ENCODE measurements at regions not wholly inside any gene's neighbourhood (a gene's known extent, or its start where the extent isn't known, plus 50 kb on each side); places are given as distances from the start of the nearest gene placed in this dataset.

GRCh38 chr22:25361899-25362214, 142.4 kb downstream of the CRYBB2 start (continued):
- TF ChIP-seq, protein P1, sequence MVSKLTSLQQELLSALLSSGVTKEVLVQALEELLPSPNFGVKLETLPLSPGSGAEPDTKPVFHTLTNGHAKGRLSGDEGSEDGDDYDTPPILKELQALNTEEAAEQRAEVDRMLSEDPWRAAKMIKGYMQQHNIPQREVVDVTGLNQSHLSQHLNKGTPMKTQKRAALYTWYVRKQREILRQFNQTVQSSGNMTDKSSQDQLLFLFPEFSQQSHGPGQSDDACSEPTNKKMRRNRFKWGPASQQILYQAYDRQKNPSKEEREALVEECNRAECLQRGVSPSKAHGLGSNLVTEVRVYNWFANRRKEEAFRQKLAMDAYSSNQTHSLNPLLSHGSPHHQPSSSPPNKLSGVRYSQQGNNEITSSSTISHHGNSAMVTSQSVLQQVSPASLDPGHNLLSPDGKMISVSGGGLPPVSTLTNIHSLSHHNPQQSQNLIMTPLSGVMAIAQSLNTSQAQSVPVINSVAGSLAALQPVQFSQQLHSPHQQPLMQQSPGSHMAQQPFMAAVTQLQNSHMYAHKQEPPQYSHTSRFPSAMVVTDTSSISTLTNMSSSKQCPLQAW (CRISPR knock-in tag; IDR thresholded peaks at IDR 0.05) = 0 out of 2 replicates have a peak, but pooled peaks have one; percentile 23

DNA sequence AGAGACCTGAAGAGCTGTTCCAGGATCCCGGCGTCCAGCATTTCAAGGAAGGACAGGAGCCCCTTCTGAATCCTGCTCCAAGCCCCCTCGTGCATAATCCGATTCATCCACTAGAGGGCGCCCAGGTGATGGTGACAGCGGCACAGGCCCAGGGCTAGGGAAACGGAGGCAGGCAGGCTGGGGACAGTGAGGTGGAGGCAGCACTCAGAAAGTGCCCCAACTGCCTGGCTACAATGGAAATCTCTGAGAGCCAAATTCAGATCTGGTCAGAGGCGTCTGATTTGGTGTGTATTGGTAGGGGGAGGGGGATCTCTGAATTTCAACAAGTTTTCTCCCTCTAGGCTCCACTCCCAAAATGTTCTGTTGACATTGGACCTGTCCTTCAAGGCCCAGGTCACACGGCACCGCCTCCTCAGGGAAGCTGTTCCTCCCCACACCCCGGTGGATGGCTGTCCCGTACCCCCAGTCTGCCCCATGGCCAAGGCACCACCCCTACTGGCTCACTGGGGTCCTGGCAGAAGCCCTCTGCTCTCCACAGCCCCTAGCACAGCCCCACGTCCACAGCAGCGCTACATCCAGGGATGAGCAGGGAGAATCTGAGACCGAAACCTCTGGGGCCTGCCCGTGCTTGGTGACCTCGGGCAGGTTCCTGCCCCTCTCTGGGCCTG, 142.9 kb downstream of the CRYBB2 start:
- no peak overlapping the region for H3K4me2 ChIP-seq (ENCODE audit: low read depth, low read length)
- no peaks in the 10 kb centered on the region for H3K27me3 ChIP-seq (ENCODE audit: control insufficient read depth in 1 of 2, insufficient read depth in 2 of 2, low read length in 2 of 2)
- FAIRE-seq (no peak), ATAC-seq (peak; percentile 72), DNase-seq (ENCODE audit: low spot score) (peak; percentile 35)
- no peak overlapping the region for H2AFZ ChIP-seq (ENCODE audit: low read length)
- H3K9ac ChIP-seq (ENCODE audit: insufficient read depth, low read depth, low read length) = no peak overlapping the region
- H3K79me2 ChIP-seq (ENCODE audit: insufficient read depth, low read length) = peaks cover 3% of the 10 kb centered on the region
- no peaks in the 10 kb centered on the region for H3K4me1 ChIP-seq (ENCODE audit: insufficient read depth, low read length)
- ChIA-PET CTCF (ENCODE audit: low intra/inter-chr PET ratio, low total read pairs) (interaction anchor here (0.7 to 1.1 kb wide), 3 partner anchors 58 to 86 kb away, joined by 3 to 8 read pairs (median 3); no protein-coding TSS in a partner anchor), POLR2A (no interaction called here)
- H4K20me1 ChIP-seq (ENCODE audit: insufficient read depth, low read length) = peaks cover 16% of the 10 kb centered on the region; the same call in 1 of the 2 replicates
- WGBS (ENCODE audit: low lambda C conversion rate) = 71% methylated on average over 4 of the region's 17 CpGs
- H3K9me3 ChIP-seq (ENCODE audit: low read length) = no peaks in the 10 kb centered on the region
- BruUV-seq (replicated peaks) = no TSS peak
- intact Hi-C loops (cut with micrococcal nuclease; ENCODE audit: unreplicated experiment) (loop anchor here (5.0 kb wide), 3 partner anchors 40 to 85 kb away; no protein-coding TSS in a partner anchor), in situ Hi-C loops (cut with HindIII; ENCODE audit: extremely low pct_ligation_motif_present, low pct_unique_long_range_greater_than_20kb) (no loop called here)
- no peak overlapping the region for H3K4me3 ChIP-seq (replicated peaks in 1 of 3; ENCODE audit: insufficient read depth in 1 of 3, low read depth in 2 of 3, low read length in 3 of 3)
- H3K27ac ChIP-seq (ENCODE audit: extremely low read length, insufficient read depth, low read length) = no peak overlapping the region
- H3K36me3 ChIP-seq (replicated peaks in 1 of 2; ENCODE audit: control insufficient read depth in 1 of 2, insufficient read depth in 2 of 2, low read length in 2 of 2) = peaks cover 15 to 62% of the 10 kb centered on the region in 2 experiments; a peak in 4 of 5 replicates
- peak; percentile 26; the same call in 1 of the 2 replicates for TF ChIP-seq KDM2A (CRISPR knock-in tag; IDR thresholded peaks at IDR 0.05; ENCODE audit: borderline replicate concordance, low read depth)
- TF ChIP-seq, protein P2, sequence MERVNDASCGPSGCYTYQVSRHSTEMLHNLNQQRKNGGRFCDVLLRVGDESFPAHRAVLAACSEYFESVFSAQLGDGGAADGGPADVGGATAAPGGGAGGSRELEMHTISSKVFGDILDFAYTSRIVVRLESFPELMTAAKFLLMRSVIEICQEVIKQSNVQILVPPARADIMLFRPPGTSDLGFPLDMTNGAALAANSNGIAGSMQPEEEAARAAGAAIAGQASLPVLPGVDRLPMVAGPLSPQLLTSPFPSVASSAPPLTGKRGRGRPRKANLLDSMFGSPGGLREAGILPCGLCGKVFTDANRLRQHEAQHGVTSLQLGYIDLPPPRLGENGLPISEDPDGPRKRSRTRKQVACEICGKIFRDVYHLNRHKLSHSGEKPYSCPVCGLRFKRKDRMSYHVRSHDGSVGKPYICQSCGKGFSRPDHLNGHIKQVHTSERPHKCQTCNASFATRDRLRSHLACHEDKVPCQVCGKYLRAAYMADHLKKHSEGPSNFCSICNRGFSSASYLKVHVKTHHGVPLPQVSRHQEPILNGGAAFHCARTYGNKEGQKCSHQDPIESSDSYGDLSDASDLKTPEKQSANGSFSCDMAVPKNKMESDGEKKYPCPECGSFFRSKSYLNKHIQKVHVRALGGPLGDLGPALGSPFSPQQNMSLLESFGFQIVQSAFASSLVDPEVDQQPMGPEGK (CRISPR knock-in tag; IDR thresholded peaks at IDR 0.05) = peak; percentile 53; the same call in 1 of the 2 replicates
- no peak for TF ChIP-seq SOX6 (IDR thresholded peaks at IDR 0.05)
- 0 out of 2 replicates have a peak, but pooled peaks have one; percentile 13 for TF ChIP-seq SOX6 (CRISPR knock-in tag; IDR thresholded peaks at IDR 0.05)
- 0 out of 2 replicates have a peak, but pooled peaks have one; percentile 22 for TF ChIP-seq THAP7 (CRISPR knock-in tag; IDR thresholded peaks at IDR 0.05)
- TF ChIP-seq, protein P3, sequence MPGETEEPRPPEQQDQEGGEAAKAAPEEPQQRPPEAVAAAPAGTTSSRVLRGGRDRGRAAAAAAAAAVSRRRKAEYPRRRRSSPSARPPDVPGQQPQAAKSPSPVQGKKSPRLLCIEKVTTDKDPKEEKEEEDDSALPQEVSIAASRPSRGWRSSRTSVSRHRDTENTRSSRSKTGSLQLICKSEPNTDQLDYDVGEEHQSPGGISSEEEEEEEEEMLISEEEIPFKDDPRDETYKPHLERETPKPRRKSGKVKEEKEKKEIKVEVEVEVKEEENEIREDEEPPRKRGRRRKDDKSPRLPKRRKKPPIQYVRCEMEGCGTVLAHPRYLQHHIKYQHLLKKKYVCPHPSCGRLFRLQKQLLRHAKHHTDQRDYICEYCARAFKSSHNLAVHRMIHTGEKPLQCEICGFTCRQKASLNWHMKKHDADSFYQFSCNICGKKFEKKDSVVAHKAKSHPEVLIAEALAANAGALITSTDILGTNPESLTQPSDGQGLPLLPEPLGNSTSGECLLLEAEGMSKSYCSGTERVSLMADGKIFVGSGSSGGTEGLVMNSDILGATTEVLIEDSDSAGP (CRISPR knock-in tag; IDR thresholded peaks at IDR 0.05; ENCODE audit: borderline replicate concordance) = peak; percentile 1; the same call in 1 of the 2 replicates
- TF ChIP-seq SMC3 (IDR thresholded peaks at IDR 0.05; ENCODE audit: low read length) = peak; percentile 65
- TF ChIP-seq ZNF558 (CRISPR knock-in tag; IDR thresholded peaks at IDR 0.05; ENCODE audit: borderline replicate concordance) = no peak
- TF ChIP-seq, protein P4, sequence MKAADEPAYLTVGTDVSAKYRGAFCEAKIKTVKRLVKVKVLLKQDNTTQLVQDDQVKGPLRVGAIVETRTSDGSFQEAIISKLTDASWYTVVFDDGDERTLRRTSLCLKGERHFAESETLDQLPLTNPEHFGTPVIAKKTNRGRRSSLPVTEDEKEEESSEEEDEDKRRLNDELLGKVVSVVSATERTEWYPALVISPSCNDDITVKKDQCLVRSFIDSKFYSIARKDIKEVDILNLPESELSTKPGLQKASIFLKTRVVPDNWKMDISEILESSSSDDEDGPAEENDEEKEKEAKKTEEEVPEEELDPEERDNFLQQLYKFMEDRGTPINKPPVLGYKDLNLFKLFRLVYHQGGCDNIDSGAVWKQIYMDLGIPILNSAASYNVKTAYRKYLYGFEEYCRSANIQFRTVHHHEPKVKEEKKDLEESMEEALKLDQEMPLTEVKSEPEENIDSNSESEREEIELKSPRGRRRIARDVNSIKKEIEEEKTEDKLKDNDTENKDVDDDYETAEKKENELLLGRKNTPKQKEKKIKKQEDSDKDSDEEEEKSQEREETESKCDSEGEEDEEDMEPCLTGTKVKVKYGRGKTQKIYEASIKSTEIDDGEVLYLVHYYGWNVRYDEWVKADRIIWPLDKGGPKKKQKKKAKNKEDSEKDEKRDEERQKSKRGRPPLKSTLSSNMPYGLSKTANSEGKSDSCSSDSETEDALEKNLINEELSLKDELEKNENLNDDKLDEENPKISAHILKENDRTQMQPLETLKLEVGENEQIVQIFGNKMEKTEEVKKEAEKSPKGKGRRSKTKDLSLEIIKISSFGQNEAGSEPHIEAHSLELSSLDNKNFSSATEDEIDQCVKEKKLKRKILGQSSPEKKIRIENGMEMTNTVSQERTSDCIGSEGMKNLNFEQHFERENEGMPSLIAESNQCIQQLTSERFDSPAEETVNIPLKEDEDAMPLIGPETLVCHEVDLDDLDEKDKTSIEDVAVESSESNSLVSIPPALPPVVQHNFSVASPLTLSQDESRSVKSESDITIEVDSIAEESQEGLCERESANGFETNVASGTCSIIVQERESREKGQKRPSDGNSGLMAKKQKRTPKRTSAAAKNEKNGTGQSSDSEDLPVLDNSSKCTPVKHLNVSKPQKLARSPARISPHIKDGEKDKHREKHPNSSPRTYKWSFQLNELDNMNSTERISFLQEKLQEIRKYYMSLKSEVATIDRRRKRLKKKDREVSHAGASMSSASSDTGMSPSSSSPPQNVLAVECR (CRISPR knock-in tag; IDR thresholded peaks at IDR 0.05; ENCODE audit: borderline replicate concordance) = peak; percentile 18; the same call in 1 of the 2 replicates
- TF ChIP-seq RAD21 (CRISPR knock-in tag; IDR thresholded peaks at IDR 0.05) = peak; percentile 89

All from HepG2 (cell line).